GM23338 (cell line): ENCODE measurements at regions not wholly inside any gene's neighbourhood (a gene's known extent, or its start where the extent isn't known, plus 50 kb on each side); places are given as distances from the start of the nearest gene placed in this dataset.

Experiments used
- ATAC-seq: fragments of 200-7000 bp; cut with Tn5 transposase; 3 replicates; pipeline ENCODE4 v1.9.1; 2020
- DNase-seq: peaks from one replicate; pipeline ENCODE4 v3.0.0-alpha.2; 2015; ENCODE audit warnings: low spot score
- H2AFZ ChIP-seq: fragments of 200-600 bp; sonication (generic); 2 replicates; pipeline ENCODE4 v1.8.0; 2016; ENCODE audit warnings: antibody characterized with exemption, mild to moderate bottlenecking, moderate library complexity
- H3F3A ChIP-seq: fragments of 200-600 bp; sonication (generic); replicated peaks from 2 replicates; pipeline ENCODE4 v1.8.0; 2017; ENCODE audit warnings: antibody characterized with exemption, mixed run types, low read depth
- H3K27ac ChIP-seq: fragments of 200-600 bp; sonication (generic); 2 replicates; pipeline ENCODE4 v1.6.1; 2016; ENCODE audit warnings: low read depth
- H3K27me3 ChIP-seq: fragments of 200-600 bp; sonication (generic); 2 replicates; pipeline ENCODE4 v1.8.0; 2016; ENCODE audit warnings: mild to moderate bottlenecking, mixed run types, moderate library complexity; ENCODE audit not compliant: insufficient read depth
- H3K36me3 ChIP-seq: fragments of 200-600 bp; sonication (generic); 2 replicates; pipeline ENCODE4 v1.8.0; 2016; ENCODE audit warnings: mild to moderate bottlenecking; ENCODE audit not compliant: insufficient read depth
- H3K4me1 ChIP-seq: fragments of 200-600 bp; sonication (generic); 2 replicates; pipeline ENCODE4 v1.8.0; 2016; ENCODE audit warnings: mild to moderate bottlenecking, moderate library complexity; ENCODE audit not compliant: insufficient read depth
- H3K4me2 ChIP-seq: fragments of 200-600 bp; sonication (generic); 2 replicates; pipeline ENCODE4 v1.7.1; 2017; ENCODE audit warnings: mixed run types
- H3K4me3 ChIP-seq: fragments of 200-600 bp; sonication (generic); 2 replicates; pipeline ENCODE4 v1.6.1; 2016; ENCODE audit warnings: mixed run types
- H3K79me2 ChIP-seq: fragments of 200-600 bp; sonication (generic); replicated peaks from 2 replicates; pipeline ENCODE4 v1.8.0; 2017; ENCODE audit warnings: mild to moderate bottlenecking; ENCODE audit not compliant: insufficient read depth
- H3K9me2 ChIP-seq: fragments of 200-600 bp; sonication (generic); 2 replicates; pipeline ENCODE4 v1.8.0; 2017; ENCODE audit not compliant: insufficient read depth
- H4K20me1 ChIP-seq: fragments of 200-600 bp; sonication (generic); replicated peaks from 2 replicates; pipeline ENCODE4 v1.8.0; 2017; ENCODE audit warnings: mild to moderate bottlenecking; ENCODE audit not compliant: insufficient read depth
- H3K27ac Mint-ChIP-seq: 2 replicates; pipeline ENCODE4 v1.8.0; 2020; ENCODE audit warnings: inconsistent platforms, mild to moderate bottlenecking, moderate library complexity, mixed read lengths
- H3K27me3 Mint-ChIP-seq: 3 replicates; pipeline ENCODE4 v1.8.0; 2022; ENCODE audit warnings: low read depth, mild to moderate bottlenecking, moderate library complexity, mixed read lengths, inconsistent platforms; ENCODE audit not compliant: insufficient read depth, poor library complexity
- H3K36me3 Mint-ChIP-seq: 3 replicates; pipeline ENCODE4 v1.8.0; 2021; ENCODE audit warnings: low read depth, mild to moderate bottlenecking, inconsistent platforms, moderate library complexity, mixed read lengths
- H3K4me1 Mint-ChIP-seq: 3 replicates; pipeline ENCODE4 v1.8.0; 2020; ENCODE audit warnings: mild to moderate bottlenecking, inconsistent platforms, mixed read lengths
- H3K4me3 Mint-ChIP-seq: 3 replicates; pipeline ENCODE4 v1.8.0; 2021; ENCODE audit warnings: moderate library complexity, mild to moderate bottlenecking, inconsistent platforms, mixed read lengths
- H3K9me3 Mint-ChIP-seq: 3 replicates; pipeline ENCODE4 v1.8.0; 2020; ENCODE audit warnings: moderate library complexity, mild to moderate bottlenecking, inconsistent platforms, mixed read lengths
- CREB1 ChIP-seq: fragments of 250-450 bp; sonication (Bioruptor Pico); IDR thresholded peaks from 2 replicates; pipeline ENCODE4 v1.5.0; 2020; ENCODE audit warnings: low read depth, mild to moderate bottlenecking, moderate library complexity
- EZH2 ChIP-seq: fragments of 200-600 bp; sonication (generic); IDR thresholded peaks from one replicate; pipeline ENCODE4 v1.8.0; 2017; ENCODE audit warnings: antibody characterized with exemption, mild to moderate bottlenecking, low read depth; ENCODE audit not compliant: unreplicated experiment
- EZH2phosphoT487 ChIP-seq: fragments of 200-600 bp; sonication (generic); IDR thresholded peaks from one replicate; pipeline ENCODE4 v1.8.1; 2018; ENCODE audit warnings: antibody characterized with exemption; ENCODE audit not compliant: unreplicated experiment
- JUNB ChIP-seq: IDR thresholded peaks from one replicate; pipeline ENCODE4 v1.6.1; 2016; ENCODE audit warnings: antibody characterized with exemption; ENCODE audit not compliant: unreplicated experiment
- NANOG ChIP-seq: IDR thresholded peaks from 2 replicates; pipeline ENCODE4 v1.6.1; 2016; ENCODE audit warnings: antibody characterized with exemption, borderline replicate concordance
- POLR2AphosphoS5 ChIP-seq: IDR thresholded peaks from 2 replicates; pipeline ENCODE4 v1.6.1; 2016; ENCODE audit warnings: antibody characterized with exemption, low read depth
- STAT1 ChIP-seq: IDR thresholded peaks from one replicate; pipeline ENCODE4 v1.6.1; 2016; ENCODE audit warnings: antibody characterized with exemption; ENCODE audit not compliant: unreplicated experiment
- ZNF114 ChIP-seq: fragments of 250-450 bp; sonication (Bioruptor Pico); IDR thresholded peaks from 2 replicates; pipeline ENCODE4 v1.5.0; 2020; ENCODE audit warnings: mild to moderate bottlenecking, moderate library complexity
- ZNF331 ChIP-seq: fragments of 250-450 bp; sonication (Bioruptor Pico); IDR thresholded peaks from 2 replicates; pipeline ENCODE4 v1.5.0; 2020; ENCODE audit warnings: low read depth, mild to moderate bottlenecking, moderate library complexity
- TF ChIP-seq, protein P1 (sequence below): IDR thresholded peaks from 2 replicates; pipeline ENCODE4 v1.6.1; 2016; ENCODE audit warnings: antibody characterized with exemption
- TF ChIP-seq, protein P2 (sequence below): IDR thresholded peaks from one replicate; pipeline ENCODE4 v1.6.1; 2018; ENCODE audit warnings: antibody characterized with exemption; ENCODE audit not compliant: unreplicated experiment
- TF ChIP-seq, protein P3 (sequence below), 2 experiments: fragments of 200-600 bp in 1 of 2; sonication (generic) in 1 of 2; conservative IDR thresholded peaks; 2 replicates each; pipeline versions ENCODE4 v1.5.1 to v1.6.1; 2016 to 2017; ENCODE audit warnings: antibody characterized with exemption in 2 of 2, low read depth in 2 of 2, mild to moderate bottlenecking in 2 of 2, moderate library complexity in 1 of 2
- TF ChIP-seq, protein P4 (sequence below): fragments of 250-450 bp; sonication (Bioruptor Pico); IDR thresholded peaks from 2 replicates; pipeline ENCODE4 v1.5.0; 2020; ENCODE audit warnings: mild to moderate bottlenecking, moderate library complexity

DNA sequence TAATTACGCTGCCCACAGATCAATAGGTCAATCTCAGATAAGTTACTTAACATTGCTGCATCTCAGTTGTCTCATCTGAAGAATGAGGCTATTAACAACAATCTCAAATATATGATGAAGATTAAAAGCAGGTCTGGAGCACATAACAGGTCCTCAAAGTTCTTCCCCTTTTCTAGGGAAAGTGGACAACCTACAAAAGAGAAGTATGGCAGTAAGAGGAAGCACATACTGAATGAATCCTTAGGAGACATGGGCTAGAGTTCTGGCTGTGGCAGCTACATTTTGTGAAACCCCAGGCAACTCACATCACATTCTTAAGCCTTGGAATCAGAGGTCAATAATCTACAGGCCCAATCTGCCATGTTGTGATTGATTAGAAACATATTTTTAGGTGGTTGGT, 180.6 kb downstream of the PCTP start:
- Mint-ChIP-seq H3K27me3 (no peaks in the 10 kb centered on the region), H3K9me3 (no peaks in the 10 kb centered on the region; the same call in 2 of the 3 replicates)

More for the DNA sequence above, 180.6 kb downstream of the PCTP start:
- no peaks in the 10 kb centered on the region for H3K36me3 ChIP-seq
- no peak for DNase-seq
- H3K9me2 ChIP-seq, result no peaks in the 10 kb centered on the region
- H4K20me1 ChIP-seq, result no peaks in the 10 kb centered on the region
- no peaks in the 10 kb centered on the region for H3K27me3 ChIP-seq
- peaks cover 9% of the 10 kb centered on the region for H3K4me1 ChIP-seq
- Mint-ChIP-seq H3K4me3 (no peak overlapping the region), H3K36me3 (no peaks in the 10 kb centered on the region), H3K4me1 (peaks cover 11% of the 10 kb centered on the region; the same call in 2 of the 3 replicates), H3K27ac (no peak overlapping the region)
- no peak overlapping the region for H3K4me3 ChIP-seq
- no peak overlapping the region for H3K27ac ChIP-seq
- H3K4me2 ChIP-seq, result no peak overlapping the region
- TF ChIP-seq EZH2phosphoT487, result no peak
- TF ChIP-seq, protein P1, sequence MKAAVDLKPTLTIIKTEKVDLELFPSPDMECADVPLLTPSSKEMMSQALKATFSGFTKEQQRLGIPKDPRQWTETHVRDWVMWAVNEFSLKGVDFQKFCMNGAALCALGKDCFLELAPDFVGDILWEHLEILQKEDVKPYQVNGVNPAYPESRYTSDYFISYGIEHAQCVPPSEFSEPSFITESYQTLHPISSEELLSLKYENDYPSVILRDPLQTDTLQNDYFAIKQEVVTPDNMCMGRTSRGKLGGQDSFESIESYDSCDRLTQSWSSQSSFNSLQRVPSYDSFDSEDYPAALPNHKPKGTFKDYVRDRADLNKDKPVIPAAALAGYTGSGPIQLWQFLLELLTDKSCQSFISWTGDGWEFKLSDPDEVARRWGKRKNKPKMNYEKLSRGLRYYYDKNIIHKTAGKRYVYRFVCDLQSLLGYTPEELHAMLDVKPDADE, result no peak
- TF ChIP-seq JUNB, result no peak
- TF ChIP-seq, protein P2, sequence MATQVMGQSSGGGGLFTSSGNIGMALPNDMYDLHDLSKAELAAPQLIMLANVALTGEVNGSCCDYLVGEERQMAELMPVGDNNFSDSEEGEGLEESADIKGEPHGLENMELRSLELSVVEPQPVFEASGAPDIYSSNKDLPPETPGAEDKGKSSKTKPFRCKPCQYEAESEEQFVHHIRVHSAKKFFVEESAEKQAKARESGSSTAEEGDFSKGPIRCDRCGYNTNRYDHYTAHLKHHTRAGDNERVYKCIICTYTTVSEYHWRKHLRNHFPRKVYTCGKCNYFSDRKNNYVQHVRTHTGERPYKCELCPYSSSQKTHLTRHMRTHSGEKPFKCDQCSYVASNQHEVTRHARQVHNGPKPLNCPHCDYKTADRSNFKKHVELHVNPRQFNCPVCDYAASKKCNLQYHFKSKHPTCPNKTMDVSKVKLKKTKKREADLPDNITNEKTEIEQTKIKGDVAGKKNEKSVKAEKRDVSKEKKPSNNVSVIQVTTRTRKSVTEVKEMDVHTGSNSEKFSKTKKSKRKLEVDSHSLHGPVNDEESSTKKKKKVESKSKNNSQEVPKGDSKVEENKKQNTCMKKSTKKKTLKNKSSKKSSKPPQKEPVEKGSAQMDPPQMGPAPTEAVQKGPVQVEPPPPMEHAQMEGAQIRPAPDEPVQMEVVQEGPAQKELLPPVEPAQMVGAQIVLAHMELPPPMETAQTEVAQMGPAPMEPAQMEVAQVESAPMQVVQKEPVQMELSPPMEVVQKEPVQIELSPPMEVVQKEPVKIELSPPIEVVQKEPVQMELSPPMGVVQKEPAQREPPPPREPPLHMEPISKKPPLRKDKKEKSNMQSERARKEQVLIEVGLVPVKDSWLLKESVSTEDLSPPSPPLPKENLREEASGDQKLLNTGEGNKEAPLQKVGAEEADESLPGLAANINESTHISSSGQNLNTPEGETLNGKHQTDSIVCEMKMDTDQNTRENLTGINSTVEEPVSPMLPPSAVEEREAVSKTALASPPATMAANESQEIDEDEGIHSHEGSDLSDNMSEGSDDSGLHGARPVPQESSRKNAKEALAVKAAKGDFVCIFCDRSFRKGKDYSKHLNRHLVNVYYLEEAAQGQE, result no peak
- no peak for TF ChIP-seq POLR2AphosphoS5
- no peak for TF ChIP-seq STAT1
- no peak for TF ChIP-seq EZH2
- TF ChIP-seq, protein P3, sequence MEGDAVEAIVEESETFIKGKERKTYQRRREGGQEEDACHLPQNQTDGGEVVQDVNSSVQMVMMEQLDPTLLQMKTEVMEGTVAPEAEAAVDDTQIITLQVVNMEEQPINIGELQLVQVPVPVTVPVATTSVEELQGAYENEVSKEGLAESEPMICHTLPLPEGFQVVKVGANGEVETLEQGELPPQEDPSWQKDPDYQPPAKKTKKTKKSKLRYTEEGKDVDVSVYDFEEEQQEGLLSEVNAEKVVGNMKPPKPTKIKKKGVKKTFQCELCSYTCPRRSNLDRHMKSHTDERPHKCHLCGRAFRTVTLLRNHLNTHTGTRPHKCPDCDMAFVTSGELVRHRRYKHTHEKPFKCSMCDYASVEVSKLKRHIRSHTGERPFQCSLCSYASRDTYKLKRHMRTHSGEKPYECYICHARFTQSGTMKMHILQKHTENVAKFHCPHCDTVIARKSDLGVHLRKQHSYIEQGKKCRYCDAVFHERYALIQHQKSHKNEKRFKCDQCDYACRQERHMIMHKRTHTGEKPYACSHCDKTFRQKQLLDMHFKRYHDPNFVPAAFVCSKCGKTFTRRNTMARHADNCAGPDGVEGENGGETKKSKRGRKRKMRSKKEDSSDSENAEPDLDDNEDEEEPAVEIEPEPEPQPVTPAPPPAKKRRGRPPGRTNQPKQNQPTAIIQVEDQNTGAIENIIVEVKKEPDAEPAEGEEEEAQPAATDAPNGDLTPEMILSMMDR (conservative IDR thresholded peaks at IDR 0.05; ENCODE audit: low read depth in 2 of 2), result no peak
- no peak for TF ChIP-seq ZNF331 (CRISPR knock-in tag)
- no peak for TF ChIP-seq ZNF114 (CRISPR knock-in tag)
- TF ChIP-seq NANOG, result no peak
- TF ChIP-seq, protein P4, sequence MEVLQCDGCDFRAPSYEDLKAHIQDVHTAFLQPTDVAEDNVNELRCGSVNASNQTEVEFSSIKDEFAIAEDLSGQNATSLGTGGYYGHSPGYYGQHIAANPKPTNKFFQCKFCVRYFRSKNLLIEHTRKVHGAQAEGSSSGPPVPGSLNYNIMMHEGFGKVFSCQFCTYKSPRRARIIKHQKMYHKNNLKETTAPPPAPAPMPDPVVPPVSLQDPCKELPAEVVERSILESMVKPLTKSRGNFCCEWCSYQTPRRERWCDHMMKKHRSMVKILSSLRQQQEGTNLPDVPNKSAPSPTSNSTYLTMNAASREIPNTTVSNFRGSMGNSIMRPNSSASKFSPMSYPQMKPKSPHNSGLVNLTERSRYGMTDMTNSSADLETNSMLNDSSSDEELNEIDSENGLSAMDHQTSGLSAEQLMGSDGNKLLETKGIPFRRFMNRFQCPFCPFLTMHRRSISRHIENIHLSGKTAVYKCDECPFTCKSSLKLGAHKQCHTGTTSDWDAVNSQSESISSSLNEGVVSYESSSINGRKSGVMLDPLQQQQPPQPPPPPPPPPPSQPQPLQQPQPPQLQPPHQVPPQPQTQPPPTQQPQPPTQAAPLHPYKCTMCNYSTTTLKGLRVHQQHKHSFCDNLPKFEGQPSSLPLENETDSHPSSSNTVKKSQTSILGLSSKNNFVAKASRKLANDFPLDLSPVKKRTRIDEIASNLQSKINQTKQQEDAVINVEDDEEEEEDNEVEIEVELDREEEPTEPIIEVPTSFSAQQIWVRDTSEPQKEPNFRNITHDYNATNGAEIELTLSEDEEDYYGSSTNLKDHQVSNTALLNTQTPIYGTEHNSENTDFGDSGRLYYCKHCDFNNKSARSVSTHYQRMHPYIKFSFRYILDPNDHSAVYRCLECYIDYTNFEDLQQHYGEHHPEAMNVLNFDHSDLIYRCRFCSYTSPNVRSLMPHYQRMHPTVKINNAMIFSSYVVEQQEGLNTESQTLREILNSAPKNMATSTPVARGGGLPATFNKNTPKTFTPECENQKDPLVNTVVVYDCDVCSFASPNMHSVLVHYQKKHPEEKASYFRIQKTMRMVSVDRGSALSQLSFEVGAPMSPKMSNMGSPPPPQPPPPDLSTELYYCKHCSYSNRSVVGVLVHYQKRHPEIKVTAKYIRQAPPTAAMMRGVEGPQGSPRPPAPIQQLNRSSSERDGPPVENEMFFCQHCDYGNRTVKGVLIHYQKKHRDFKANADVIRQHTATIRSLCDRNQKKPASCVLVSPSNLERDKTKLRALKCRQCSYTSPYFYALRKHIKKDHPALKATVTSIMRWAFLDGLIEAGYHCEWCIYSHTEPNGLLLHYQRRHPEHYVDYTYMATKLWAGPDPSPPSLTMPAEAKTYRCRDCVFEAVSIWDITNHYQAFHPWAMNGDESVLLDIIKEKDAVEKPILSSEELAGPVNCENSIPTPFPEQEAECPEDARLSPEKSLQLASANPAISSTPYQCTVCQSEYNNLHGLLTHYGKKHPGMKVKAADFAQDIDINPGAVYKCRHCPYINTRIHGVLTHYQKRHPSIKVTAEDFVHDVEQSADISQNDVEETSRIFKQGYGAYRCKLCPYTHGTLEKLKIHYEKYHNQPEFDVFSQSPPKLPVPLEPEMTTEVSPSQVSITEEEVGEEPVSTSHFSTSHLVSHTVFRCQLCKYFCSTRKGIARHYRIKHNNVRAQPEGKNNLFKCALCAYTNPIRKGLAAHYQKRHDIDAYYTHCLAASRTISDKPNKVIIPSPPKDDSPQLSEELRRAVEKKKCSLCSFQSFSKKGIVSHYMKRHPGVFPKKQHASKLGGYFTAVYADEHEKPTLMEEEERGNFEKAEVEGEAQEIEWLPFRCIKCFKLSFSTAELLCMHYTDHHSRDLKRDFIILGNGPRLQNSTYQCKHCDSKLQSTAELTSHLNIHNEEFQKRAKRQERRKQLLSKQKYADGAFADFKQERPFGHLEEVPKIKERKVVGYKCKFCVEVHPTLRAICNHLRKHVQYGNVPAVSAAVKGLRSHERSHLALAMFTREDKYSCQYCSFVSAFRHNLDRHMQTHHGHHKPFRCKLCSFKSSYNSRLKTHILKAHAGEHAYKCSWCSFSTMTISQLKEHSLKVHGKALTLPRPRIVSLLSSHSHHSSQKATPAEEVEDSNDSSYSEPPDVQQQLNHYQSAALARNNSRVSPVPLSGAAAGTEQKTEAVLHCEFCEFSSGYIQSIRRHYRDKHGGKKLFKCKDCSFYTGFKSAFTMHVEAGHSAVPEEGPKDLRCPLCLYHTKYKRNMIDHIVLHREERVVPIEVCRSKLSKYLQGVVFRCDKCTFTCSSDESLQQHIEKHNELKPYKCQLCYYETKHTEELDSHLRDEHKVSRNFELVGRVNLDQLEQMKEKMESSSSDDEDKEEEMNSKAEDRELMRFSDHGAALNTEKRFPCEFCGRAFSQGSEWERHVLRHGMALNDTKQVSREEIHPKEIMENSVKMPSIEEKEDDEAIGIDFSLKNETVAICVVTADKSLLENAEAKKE, result no peak
- no peak for TF ChIP-seq CREB1 (CRISPR knock-in tag)
- H3F3A ChIP-seq, result no peaks in the 10 kb centered on the region
- no peaks in the 10 kb centered on the region for H3K79me2 ChIP-seq
- H2AFZ ChIP-seq, result no peak overlapping the region
- ATAC-seq, result no peak
